Immature natural killer cell (primary cell): ENCODE measurements at regions not wholly inside any gene's neighbourhood (a gene's known extent, or its start where the extent isn't known, plus 50 kb on each side); places are given as distances from the start of the nearest gene placed in this dataset.
"Not testable (repeated sequence)": the region's sequence is repeated elsewhere in the genome, so short reads cannot be mapped to it uniquely, and the experiment has no call there.

Experiments
- DNase-seq, 3 donors: peaks; one replicate each; pipeline ENCODE4 v3.0.0; 2022; ENCODE audit warnings: mixed read lengths in 1 of 3
- H3K27ac Mint-ChIP-seq, 6 donors: one replicate each; pipeline ENCODE4 v1.8.0; 2020; ENCODE audit warnings: mixed read lengths in 6 of 6, mild to moderate bottlenecking in 5 of 6, inconsistent platforms in 4 of 6, moderate library complexity in 3 of 6
- H3K27me3 Mint-ChIP-seq, 3 donors: one replicate each; pipeline ENCODE4 v1.8.0; 2020 to 2021; ENCODE audit warnings: low read depth in 3 of 3, mild to moderate bottlenecking in 3 of 3, mixed read lengths in 3 of 3, moderate library complexity in 3 of 3, inconsistent platforms in 1 of 3
- H3K36me3 Mint-ChIP-seq, 3 donors: one replicate each; pipeline ENCODE4 v1.8.0; 2020; ENCODE audit warnings: mixed read lengths in 3 of 3, inconsistent platforms in 2 of 3, mild to moderate bottlenecking in 2 of 3
- H3K4me1 Mint-ChIP-seq, 2 donors: one replicate each; pipeline ENCODE4 v1.8.0; 2020; ENCODE audit warnings: inconsistent platforms in 2 of 2, mild to moderate bottlenecking in 2 of 2, mixed read lengths in 2 of 2, moderate library complexity in 1 of 2
- H3K4me3 Mint-ChIP-seq, 5 donors: one replicate each; pipeline ENCODE4 v1.8.0; 2020; ENCODE audit warnings: mild to moderate bottlenecking in 5 of 5, mixed read lengths in 5 of 5, inconsistent platforms in 3 of 5, moderate library complexity in 3 of 5
- H3K9me3 Mint-ChIP-seq, 6 donors: one replicate each; pipeline ENCODE4 v1.8.0; 2020; ENCODE audit warnings: mild to moderate bottlenecking in 6 of 6, mixed read lengths in 6 of 6, inconsistent platforms in 4 of 6, moderate library complexity in 3 of 6

DNA sequence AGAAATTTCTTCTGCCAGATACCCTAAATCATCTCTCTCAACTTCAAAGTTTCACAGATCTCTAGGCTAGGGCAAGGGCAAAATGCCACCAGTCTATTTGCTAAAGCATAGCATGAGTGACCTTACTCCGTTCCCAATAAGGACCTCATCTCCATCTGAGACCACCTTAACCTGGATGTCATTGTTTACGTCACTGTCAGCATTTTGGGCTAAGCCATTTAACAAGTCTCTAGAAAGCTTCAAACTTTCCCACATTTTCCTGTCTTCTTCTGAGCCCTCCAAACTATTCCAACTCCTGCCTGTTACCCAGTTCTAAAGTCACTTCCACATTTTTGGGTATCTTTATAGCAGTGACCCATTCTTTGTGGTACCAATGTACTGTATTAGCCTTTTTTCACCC is 259.2 kb upstream of the KITLG start:
- Mint-ChIP-seq H3K9me3 (peaks cover 11 to 32% (median 15%) of the 10 kb centered on the region in 6 donors), H3K4me3 (no peak overlapping the region), H3K36me3 (no peaks in the 10 kb centered on the region), H3K27ac (no peak overlapping the region), H3K4me1 (no peaks in the 10 kb centered on the region), H3K27me3 (no peaks in the 10 kb centered on the region)
- no peak for DNase-seq

DNA sequence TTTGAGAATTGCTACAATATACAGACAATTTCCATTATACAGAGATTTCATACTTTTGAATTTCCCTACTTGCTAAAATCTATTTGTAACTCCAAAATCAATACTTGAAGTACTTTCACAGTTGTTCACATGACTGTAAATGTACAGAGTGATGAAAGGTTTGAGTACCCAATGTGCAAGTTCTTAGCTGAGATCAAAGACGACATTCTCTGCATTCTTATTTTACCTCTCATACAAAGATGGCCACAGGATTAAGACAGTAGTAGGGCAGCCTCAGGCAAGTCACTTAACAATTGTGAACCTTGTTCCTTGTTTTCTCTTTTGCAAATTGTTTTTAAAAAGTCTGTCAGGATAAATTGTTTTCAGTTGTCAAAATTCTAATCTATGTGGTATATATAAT is 255.9 kb upstream of the KITLG start:
- Mint-ChIP-seq H3K36me3 (no peaks in the 10 kb centered on the region), H3K4me1 (no peaks in the 10 kb centered on the region), H3K27ac (no peak overlapping the region), H3K27me3 (no peaks in the 10 kb centered on the region), H3K9me3 (peaks cover 7 to 25% (median 11%) of the 10 kb centered on the region in 6 donors), H3K4me3 (no peak overlapping the region)
- no peak for DNase-seq

DNA sequence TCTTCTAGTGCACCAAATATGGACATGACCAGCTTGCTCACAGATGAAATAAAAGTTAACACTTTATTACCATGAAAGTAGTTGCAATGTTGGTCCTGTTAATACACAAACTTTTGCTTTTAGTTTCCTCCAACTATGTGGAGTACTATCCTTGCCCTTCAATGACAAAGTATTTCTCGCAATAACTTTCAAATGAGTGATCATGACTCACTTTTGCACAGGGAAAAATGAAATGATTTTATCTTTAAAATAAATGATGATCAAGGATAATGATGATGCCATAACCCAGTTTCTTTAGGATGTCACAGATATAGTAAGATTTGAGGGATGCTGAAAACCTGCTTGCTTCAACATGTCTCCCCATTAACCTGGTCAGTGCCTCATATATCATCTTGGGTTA is 254.0 kb upstream of the KITLG start:
- no peak overlapping the region for H3K27ac Mint-ChIP-seq
- H3K9me3 Mint-ChIP-seq: peaks cover 4 to 17% (median 9%) of the 10 kb centered on the region in 6 donors
- H3K36me3 Mint-ChIP-seq: no peaks in the 10 kb centered on the region
- DNase-seq: no peak
- H3K4me1 Mint-ChIP-seq: no peaks in the 10 kb centered on the region
- no peak overlapping the region for H3K4me3 Mint-ChIP-seq
- H3K27me3 Mint-ChIP-seq: no peaks in the 10 kb centered on the region

DNA sequence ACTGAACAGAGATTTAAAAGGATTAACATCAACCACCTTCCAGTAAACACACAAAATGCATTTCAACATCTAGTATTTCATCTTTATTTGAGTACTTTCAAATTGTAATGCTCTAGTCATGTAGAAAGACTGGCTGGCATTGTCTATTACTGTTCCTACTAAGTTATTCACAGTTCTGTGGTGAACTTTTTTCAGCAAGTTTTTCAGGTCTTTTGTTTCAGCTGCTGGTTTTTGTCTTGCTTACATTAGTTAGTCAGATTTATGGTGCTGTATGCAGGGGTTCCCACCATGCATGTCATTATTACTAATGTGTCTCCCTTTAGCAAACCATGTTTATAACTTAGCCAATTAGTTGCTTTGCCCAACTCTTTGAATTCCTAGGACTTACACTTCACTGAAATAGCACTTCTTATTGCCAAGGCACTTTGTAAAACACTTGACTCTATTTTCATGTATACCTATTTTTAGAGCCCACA is 253.4 kb upstream of the KITLG start:
- H3K9me3 Mint-ChIP-seq: peaks cover 6 to 19% (median 9%) of the 10 kb centered on the region in 6 donors
- H3K36me3 Mint-ChIP-seq: no peaks in the 10 kb centered on the region
- no peak overlapping the region for H3K4me3 Mint-ChIP-seq
- H3K27me3 Mint-ChIP-seq: no peaks in the 10 kb centered on the region
- no peaks in the 10 kb centered on the region for H3K4me1 Mint-ChIP-seq
- H3K27ac Mint-ChIP-seq: no peak overlapping the region
- no peak for DNase-seq

DNA sequence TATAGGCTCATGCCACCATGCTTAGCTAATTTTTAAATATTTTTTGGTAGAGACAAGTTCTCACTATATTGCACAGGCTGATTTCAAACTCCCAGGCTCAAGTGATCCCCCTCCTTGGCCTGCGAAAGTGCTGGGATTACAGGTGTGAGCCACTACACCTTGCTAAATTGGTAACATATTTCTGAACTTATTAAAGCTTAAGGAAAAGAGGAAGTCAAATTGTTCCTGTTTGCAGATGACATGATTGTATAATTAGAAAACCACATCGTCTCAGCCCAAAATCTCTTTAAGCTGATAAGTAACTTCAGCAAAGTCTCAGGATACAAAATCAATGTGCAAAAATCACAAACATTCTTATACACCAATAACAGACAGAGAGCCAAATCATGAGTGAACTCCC is 248.3 kb upstream of the KITLG start:
- not testable (repeated sequence) for H3K4me1 Mint-ChIP-seq, H3K27ac Mint-ChIP-seq, DNase-seq, H3K27me3 Mint-ChIP-seq, H3K4me3 Mint-ChIP-seq, H3K36me3 Mint-ChIP-seq
- H3K9me3 Mint-ChIP-seq: peaks cover 0 to 13% (median 9%) of the 10 kb centered on the region in 6 donors

DNA sequence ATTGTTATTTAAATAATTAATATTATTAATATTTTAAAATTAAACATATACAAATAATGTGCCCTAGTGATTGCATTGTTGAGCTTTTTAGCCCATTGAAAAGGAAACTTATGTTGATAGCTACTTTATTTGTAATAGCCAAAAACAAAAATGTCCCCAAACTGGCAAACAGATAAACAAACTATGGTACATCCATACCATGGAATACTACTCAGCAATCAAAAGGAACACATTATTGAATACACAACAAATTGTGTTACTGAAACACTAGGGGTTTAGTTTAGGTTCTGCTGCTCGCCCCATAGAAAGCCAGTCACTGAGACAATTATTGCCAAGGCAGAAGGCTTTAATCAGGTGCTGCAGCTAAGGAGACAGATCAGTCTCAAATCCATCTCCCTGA is 239.7 kb upstream of the KITLG start:
- Mint-ChIP-seq H3K9me3 (peaks cover 2 to 14% (median 4%) of the 10 kb centered on the region in 6 donors), H3K36me3 (no peaks in the 10 kb centered on the region), H3K4me3 (no peak overlapping the region), H3K4me1 (no peaks in the 10 kb centered on the region), H3K27me3 (peaks cover 0 to 3% (median 0%) of the 10 kb centered on the region in 3 donors), H3K27ac (no peak overlapping the region)
- DNase-seq: no peak

DNA sequence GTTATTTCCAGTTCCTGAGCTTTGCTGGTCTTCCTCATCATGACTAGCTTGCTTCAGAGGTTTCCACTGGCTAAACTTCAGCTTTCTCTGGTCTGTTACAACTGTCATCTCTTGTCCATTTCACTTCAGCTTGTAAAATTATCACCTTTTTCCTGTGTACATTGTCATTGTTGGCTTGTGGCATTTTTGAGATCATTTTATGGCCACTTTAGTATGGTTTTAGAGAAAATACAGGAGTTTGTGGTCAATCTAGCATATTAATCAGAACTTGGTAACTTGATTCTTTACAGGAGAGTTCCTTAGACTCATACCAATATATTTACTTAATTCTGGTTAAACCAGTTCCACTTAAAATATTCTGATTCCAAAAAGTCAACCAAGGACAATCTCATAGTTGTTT is 235.9 kb upstream of the KITLG start:
- Mint-ChIP-seq H3K4me1 (no peaks in the 10 kb centered on the region), H3K36me3 (no peaks in the 10 kb centered on the region), H3K27me3 (peaks cover 0 to 3% (median 0%) of the 10 kb centered on the region in 3 donors), H3K9me3 (peaks cover 2 to 15% (median 9%) of the 10 kb centered on the region in 6 donors), H3K4me3 (no peak overlapping the region), H3K27ac (no peak overlapping the region)
- no peak for DNase-seq

DNA sequence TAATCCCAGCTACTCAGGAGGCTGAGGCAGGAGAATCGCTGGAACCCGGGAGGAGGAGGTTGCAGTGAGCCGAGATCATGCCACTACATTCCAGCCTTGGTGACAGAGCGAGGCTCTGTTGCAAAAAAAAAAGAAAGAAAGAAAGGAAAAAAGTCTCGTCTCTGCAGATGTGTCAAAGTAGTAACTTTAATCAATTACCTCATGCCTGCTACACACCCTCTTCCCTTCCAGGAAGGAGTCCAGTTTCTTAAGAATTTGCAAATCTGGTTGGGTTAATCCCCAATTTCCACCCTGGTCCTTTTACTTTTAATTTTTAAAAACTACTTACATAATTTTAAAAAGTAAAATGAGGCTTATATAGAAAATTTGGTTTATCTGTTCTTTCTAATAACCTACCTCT is 234.5 kb upstream of the KITLG start:
- Mint-ChIP-seq H3K36me3 (no peaks in the 10 kb centered on the region), H3K4me3 (no peak overlapping the region), H3K9me3 (peaks cover 0 to 12% (median 9%) of the 10 kb centered on the region in 6 donors), H3K4me1 (no peaks in the 10 kb centered on the region), H3K27ac (no peak overlapping the region), H3K27me3 (peaks cover 0 to 3% (median 0%) of the 10 kb centered on the region in 3 donors)
- no peak for DNase-seq

DNA sequence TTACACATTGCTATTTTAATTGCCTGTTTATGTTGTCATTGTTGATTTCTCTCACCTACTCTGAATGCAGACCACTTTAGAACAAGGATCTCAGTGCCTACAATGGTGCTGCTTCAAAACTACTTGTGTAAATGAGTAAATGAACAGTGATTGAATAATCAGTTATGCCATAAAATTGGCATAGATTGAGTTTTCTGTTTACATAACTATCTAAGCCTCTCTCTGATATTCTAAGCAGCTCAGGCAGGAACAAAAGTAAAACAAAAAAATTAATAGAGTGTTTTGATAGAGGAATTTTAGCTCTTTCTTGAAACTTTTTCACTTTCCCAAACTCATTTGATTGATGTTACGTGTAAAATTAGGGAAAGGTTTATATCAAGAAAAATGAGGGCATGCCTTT is 232.3 kb upstream of the KITLG start:
- Mint-ChIP-seq H3K36me3 (no peaks in the 10 kb centered on the region), H3K27me3 (peaks cover 0 to 1% (median 0%) of the 10 kb centered on the region in 3 donors), H3K27ac (no peak overlapping the region), H3K4me1 (no peaks in the 10 kb centered on the region), H3K9me3 (peaks cover 0 to 12% (median 5%) of the 10 kb centered on the region in 6 donors), H3K4me3 (no peak overlapping the region)
- no peak for DNase-seq

DNA sequence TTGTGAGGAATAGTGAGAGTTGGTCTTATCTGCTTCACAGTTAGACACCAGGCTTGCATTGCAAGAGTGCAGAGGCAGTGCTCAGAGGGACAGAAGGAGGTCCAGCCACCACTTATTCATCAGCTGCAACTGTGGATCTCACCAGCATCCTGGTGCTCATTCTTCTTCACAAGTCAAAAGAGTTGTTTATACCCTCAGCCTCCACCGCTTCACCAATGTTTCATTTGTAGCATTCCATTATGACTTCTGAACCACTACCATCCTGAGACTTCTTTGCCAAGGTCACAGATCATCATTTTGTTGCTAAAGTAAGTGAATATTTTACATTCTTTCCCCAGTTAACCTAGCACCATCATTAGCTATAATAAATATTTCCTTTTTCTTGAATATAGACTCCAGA is 230.5 kb upstream of the KITLG start:
- Mint-ChIP-seq H3K4me3 (no peak overlapping the region), H3K27ac (no peak overlapping the region), H3K9me3 (peaks cover 0 to 10% (median 3%) of the 10 kb centered on the region in 6 donors)

DNA sequence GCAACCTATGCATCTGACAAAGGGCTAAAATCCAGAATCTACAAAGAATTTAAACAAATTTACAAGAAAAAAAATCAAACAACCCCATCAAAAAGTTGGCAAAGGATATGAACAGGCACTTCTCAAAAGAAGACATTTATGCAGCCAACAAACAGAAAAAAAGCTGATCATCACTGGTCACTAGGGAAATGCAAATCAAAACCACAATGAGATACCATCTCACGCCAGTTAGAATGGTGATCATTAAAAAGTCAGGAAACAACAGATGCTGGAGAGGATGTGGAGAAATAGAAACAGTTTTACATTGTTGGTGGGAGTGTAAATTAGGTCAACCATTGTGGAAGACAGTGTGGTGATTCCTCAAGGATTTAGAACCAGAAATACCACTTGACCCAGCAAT is 229.6 kb upstream of the KITLG start:
- H3K27ac Mint-ChIP-seq, H3K4me1 Mint-ChIP-seq, DNase-seq, H3K4me3 Mint-ChIP-seq, H3K36me3 Mint-ChIP-seq, H3K27me3 Mint-ChIP-seq: not testable (repeated sequence)
- H3K9me3 Mint-ChIP-seq: peaks cover 0 to 11% (median 3%) of the 10 kb centered on the region in 6 donors

More for the DNA sequence above, 230.5 kb upstream of the KITLG start:
- no peak for DNase-seq
- Mint-ChIP-seq H3K27me3 (no peaks in the 10 kb centered on the region), H3K36me3 (no peaks in the 10 kb centered on the region), H3K4me1 (no peaks in the 10 kb centered on the region)

DNA sequence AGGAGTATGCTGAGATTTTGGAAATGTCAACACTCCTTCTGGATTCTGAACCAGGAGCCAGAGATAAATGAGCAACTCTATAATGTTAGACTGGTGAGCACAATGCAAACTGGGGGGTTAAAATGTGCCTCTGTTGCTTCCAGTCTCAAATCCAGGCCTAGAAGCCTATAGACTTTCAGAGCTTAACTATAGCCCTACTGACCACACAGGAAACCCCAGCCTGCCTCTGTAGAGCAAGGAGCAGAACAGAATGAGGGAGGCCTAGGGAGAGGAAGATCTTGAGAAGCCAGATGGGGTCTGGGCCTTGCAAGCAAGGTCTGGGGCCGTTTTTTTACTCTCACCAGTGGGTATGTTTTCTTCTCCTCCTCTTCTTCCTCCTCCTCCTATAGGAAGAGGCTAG is 225.4 kb upstream of the KITLG start:
- no peaks in the 10 kb centered on the region for H3K4me1 Mint-ChIP-seq
- DNase-seq: no peak
- H3K27me3 Mint-ChIP-seq: no peaks in the 10 kb centered on the region
- peaks cover 0 to 8% (median under 1%) of the 10 kb centered on the region in 6 donors for H3K9me3 Mint-ChIP-seq
- no peak overlapping the region for H3K4me3 Mint-ChIP-seq
- no peaks in the 10 kb centered on the region for H3K36me3 Mint-ChIP-seq
- H3K27ac Mint-ChIP-seq: no peak overlapping the region

DNA sequence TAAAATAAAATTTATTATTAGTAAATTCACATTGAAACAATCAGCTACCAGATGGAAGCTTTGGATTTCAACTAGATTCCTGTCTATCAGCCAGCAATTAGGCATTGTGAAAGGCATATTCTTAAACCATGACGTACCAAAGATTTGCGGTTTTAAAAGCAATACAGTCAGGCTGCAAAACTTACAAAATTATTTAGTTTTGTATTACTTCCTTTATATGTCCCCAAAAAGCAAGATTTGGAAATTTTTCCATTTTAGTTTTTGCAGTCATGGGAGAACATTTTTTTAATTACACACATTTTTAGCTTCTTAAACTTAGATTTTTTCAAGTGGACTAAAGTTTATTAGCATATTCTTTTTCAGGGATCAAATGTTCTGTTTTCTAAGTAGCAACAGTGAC is 225.0 kb upstream of the KITLG start:
- Mint-ChIP-seq H3K9me3 (peaks cover 0 to 9% (median 1%) of the 10 kb centered on the region in 6 donors), H3K4me1 (no peaks in the 10 kb centered on the region), H3K36me3 (no peaks in the 10 kb centered on the region), H3K4me3 (no peak overlapping the region), H3K27ac (no peak overlapping the region), H3K27me3 (no peaks in the 10 kb centered on the region)
- no peak for DNase-seq

DNA sequence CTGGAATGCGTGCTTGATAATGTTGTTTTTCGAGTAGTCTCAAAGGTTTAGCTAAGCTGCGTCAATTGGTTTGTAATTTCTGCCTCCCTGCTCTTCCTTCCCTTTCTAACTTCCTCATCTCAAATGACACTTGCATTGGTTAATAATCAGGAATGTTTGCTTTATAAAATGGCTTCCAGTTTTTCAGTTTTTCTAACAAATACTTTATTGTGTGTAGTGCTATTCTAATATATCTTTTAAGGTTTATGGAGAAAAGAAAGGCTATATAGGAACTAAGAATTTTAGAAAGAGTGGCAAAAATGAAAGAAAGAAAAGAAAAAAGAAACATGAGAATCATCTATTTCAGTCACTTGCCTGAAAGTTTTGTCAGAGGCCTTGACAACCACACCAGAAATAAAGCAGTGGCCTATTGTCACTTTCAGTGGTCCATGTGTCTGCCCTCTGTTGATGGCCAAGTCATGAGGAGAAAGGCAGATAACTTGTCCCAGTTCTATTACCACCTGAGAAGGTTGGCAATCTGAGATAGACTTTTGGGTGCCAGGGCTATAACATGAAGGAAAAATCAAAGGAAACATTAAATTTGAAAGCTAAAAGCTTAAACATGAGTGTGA is 221.9 kb upstream of the KITLG start:
- no peak for DNase-seq
- Mint-ChIP-seq H3K4me1 (no peaks in the 10 kb centered on the region), H3K27ac (no peak overlapping the region), H3K4me3 (no peak overlapping the region), H3K9me3 (peaks cover 0 to 19% (median 4%) of the 10 kb centered on the region in 6 donors), H3K36me3 (no peaks in the 10 kb centered on the region), H3K27me3 (no peaks in the 10 kb centered on the region)
